Erythroblast (primary cell): ENCODE measurements at regions not wholly inside any gene's neighbourhood (a gene's known extent, or its start where the extent isn't known, plus 50 kb on each side); places are given as distances from the start of the nearest gene placed in this dataset.
"Not testable (repeated sequence)": the region's sequence is repeated elsewhere in the genome, so short reads cannot be mapped to it uniquely, and the experiment has no call there.

ENCODE experiments used
- DNase-seq, 2 experiments: peaks; one replicate each; lab custom pipeline; 2025; lab: John Stamatoyannopoulos, UW
- GATA1 ChIP-seq: IDR thresholded peaks from 2 replicates; pipeline ENCODE4 v1.6.1; 2011; ENCODE audit warnings: low read depth, mild to moderate bottlenecking, control low read depth, low read length, moderate library complexity
- POLR2A ChIP-seq: IDR thresholded peaks from 2 replicates; pipeline ENCODE4 v1.6.1; 2011; ENCODE audit warnings: mild to moderate bottlenecking, low read length

GRCh38 chr3:164452707-164453106, 625.6 kb downstream of the SI start:
- TF ChIP-seq GATA1: no peak
- no peak for TF ChIP-seq POLR2A
- DNase-seq: no peak

GRCh38 chr3:164451072-164451910, 627.0 kb downstream of the SI start:
- no peak for DNase-seq
- no peak for TF ChIP-seq POLR2A
- no peak for TF ChIP-seq GATA1

GRCh38 chr3:164450276-164450905, 627.9 kb downstream of the SI start:
- DNase-seq: no peak
- TF ChIP-seq POLR2A: no peak
- TF ChIP-seq GATA1: no peak

GRCh38 chr3:164419220-164419619, 659.1 kb downstream of the SI start:
- no peak for DNase-seq
- TF ChIP-seq POLR2A: no peak
- TF ChIP-seq GATA1: no peak

- DNase-seq: no peak
- no peak for TF ChIP-seq GATA1
- TF ChIP-seq POLR2A: no peak
Observed at GRCh38 chr3:164418414-164418813, 659.9 kb downstream of the SI start.

- DNase-seq: no peak
- TF ChIP-seq POLR2A: no peak
- TF ChIP-seq GATA1: no peak
Observed at GRCh38 chr3:164417955-164418354, 660.3 kb downstream of the SI start.

- DNase-seq: no peak
- no peak for TF ChIP-seq GATA1
- no peak for TF ChIP-seq POLR2A
Observed at GRCh38 chr3:164416491-164417222, 661.6 kb downstream of the SI start.

GRCh38 chr3:164408326-164408725, 670.0 kb downstream of the SI start:
- no peak for DNase-seq
- no peak for TF ChIP-seq POLR2A
- no peak for TF ChIP-seq GATA1

GRCh38 chr3:164407111-164407510, 671.2 kb downstream of the SI start:
- no peak for DNase-seq
- TF ChIP-seq POLR2A (no peak), GATA1 (no peak)

GRCh38 chr3:164406281-164406680, 672.0 kb downstream of the SI start:
- TF ChIP-seq POLR2A (no peak), GATA1 (no peak)
- no peak for DNase-seq

- no peak for DNase-seq
- TF ChIP-seq GATA1 (no peak), POLR2A (no peak)
Observed at GRCh38 chr3:164401923-164402322, 676.4 kb downstream of the SI start.

GRCh38 chr3:164401440-164401839, 676.9 kb downstream of the SI start:
- DNase-seq: not testable (repeated sequence)

GRCh38 chr3:164397462-164397861, 680.8 kb downstream of the SI start:
- TF ChIP-seq POLR2A (no peak), GATA1 (no peak)
- DNase-seq: no peak

- no peak for TF ChIP-seq POLR2A
- TF ChIP-seq GATA1: no peak
- no peak for DNase-seq
Observed at GRCh38 chr3:164393171-164393570, 685.1 kb downstream of the SI start.
